Activated CD4-positive, alpha-beta T cell treated with anti-CD3 and anti-CD28 coated beads, Interleukin-2, Interleukin-6, amounts not matched to agents 100 ng/mL and 50 ng/mL, durations not matched to agents 16 hours and 8 hours (primary cell): ENCODE measurements at regions not wholly inside any gene's neighbourhood (a gene's known extent, or its start where the extent isn't known, plus 50 kb on each side); places are given as distances from the start of the nearest gene placed in this dataset.
A peak's percentile ranks its signal among the peaks of the same experiment; 100 is the strongest.

Experiments
- DNase-seq: peaks from one replicate; pipeline ENCODE4 v3.0.0-alpha.2; 2020

- no peak for DNase-seq
These were observed 53.7 kb downstream of the RPS12 start for GRCh38 chr6:132868057-132868456.

- DNase-seq: peak; percentile 9
These were observed 58.6 kb downstream of the RPS12 start for GRCh38 chr6:132872923-132873322.

GRCh38 chr6:132877003-132877402 is 62.6 kb downstream of the RPS12 start:
- no peak for DNase-seq

- peak; percentile 27 for DNase-seq
These were observed 72.8 kb downstream of the RPS12 start for GRCh38 chr6:132887204-132887603.

GRCh38 chr6:132888701-132889100 is 74.3 kb downstream of the RPS12 start:
- no peak for DNase-seq

- no peak for DNase-seq
These were observed 78.8 kb downstream of the RPS12 start for GRCh38 chr6:132892929-132893771.

DNA sequence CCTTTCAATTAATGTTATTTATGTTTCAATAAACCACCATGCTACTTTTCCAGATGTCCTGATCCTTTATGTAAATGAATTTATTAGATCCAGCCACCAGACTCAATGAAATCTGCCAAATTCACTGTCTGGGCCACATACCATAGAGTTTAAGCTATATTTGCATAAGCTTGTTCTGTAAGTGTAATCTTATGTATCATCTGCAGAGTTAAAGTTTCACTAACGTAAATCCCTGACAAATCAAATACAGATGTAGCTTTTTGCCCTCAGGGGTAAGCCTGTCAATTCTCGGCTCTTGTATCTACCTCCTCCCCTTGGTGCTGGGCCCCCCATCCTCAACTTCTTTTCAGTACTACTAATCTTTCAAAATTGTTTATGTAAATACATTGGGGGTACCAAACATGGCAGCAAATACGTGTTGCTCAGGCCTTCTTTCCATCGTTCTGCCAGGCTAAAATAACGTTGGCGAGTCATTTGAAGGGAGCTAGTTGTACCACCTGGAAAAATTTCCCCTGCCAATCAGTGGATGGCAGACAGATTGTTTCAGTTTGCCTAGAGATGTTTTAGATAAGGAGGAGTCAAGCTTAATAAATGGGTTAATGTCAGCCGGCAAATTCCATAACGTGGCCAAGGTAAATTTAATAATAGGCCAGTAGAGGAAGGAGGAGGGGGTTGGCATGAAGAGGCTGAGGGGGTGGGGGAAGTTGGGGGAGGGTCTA is 79.6 kb downstream of the RPS12 start:
- no peak for DNase-seq

- no peak for DNase-seq
These were observed 84.0 kb downstream of the RPS12 start for GRCh38 chr6:132898376-132898775.

GRCh38 chr6:132900849-132901248 is 86.5 kb downstream of the RPS12 start:
- no peak for DNase-seq

DNA sequence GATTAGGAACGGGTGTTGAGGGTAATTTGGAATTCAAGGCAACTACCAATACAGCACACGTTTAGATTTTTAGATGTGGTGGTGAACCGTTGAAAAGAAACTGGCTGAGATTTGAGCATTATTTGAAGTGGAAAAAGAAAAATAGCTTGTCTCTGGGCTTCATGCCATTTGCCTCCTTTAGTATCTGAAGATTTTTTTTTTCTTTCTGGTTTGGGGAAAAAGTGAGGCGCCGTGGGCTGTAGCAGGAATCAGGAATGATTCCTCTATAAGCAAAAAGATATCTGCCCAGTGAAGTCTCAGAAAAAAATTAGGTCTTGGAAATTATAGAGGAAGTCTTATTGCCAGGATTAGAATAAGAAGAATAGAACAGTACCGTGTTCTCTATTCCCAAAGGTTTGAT is 88.5 kb downstream of the RPS12 start:
- DNase-seq: no peak

- no peak for DNase-seq
These were observed 92.9 kb downstream of the RPS12 start for GRCh38 chr6:132907231-132907630.

- no peak for DNase-seq
These were observed 93.5 kb downstream of the RPS12 start for GRCh38 chr6:132907914-132908313.

DNA sequence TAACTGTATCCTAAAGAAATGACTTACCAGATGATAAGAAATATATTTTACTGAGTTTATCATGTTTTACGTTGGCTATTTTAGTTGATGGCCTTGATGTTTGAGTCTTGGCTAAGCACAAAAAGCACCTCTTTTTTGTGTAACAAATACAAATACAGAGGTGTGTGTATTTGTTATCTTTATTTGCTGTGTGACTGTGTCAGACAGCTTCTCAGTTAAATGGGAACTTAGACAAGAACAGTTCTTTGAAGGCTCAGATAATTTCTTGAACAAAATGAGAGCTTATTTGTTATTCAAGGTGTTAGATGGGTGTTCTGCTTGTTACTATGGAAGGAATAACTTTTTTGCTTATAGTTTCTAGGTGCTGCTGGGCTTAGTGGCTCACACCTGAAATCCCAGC is 95.4 kb downstream of the RPS12 start:
- no peak for DNase-seq

DNA sequence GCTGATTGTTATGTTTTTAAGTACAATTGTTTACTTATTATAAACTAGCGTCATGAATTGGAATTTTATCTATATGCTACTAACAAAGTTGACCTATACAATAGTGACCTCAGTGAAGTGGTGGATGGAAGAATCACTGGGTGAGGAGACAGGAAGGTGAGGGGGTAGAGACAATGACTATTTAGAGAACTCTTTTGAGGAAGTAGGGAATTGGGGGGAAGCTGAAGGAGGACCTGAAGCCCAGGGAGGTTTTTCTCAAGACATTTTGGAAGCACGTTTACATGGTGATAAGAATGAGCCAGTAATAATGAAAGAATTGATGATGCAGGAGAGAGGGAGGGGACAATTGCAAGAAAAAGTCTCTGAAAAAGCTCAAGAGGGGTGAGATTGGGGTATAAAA is 96.4 kb downstream of the RPS12 start:
- no peak for DNase-seq

DNA sequence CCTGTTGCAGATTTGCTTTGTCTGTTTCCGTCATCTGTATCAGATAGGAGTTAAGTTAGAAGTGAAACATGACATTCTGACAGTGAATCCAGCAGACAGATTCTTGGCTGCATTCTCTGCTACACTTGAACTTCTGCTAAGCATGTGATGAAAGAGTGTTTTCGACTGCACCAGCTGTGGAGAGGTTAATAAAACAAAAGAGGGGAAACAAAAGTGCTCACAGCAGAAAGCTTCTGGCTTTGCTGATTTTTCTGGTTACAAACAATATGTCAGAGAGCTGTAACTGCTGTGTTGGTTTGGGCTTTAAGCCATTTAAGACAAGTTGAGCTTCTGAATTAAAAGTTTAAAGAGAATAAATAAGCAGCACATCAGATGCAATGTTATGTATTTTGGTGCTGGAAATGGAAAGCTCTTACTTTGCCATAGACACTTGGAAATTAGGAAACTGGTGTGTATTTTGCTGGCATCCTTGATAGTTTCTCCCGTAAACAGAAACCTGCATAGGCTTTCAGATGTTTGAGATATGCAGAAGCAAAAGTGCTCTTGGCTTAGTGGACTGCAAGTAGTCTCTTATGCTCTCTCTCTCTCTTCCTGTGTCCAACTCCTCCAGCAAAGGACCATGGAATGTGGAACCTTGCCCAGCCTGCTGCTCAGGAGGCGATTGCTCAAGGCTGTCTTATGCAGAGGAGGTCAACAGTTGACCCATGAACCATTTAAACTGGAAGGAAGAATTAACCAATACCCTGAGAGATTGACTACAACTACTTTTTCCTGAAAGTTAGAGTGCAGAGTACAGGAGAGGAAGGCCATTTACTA is 104.9 kb downstream of the RPS12 start:
- DNase-seq: no peak

- DNase-seq: no peak
These were observed 113.3 kb downstream of the RPS12 start for GRCh38 chr6:132927713-132928112.

- no peak for DNase-seq
These were observed 114.8 kb downstream of the RPS12 start for GRCh38 chr6:132929141-132929540.

- DNase-seq: no peak
These were observed 116.9 kb downstream of the RPS12 start for GRCh38 chr6:132931313-132931712.

GRCh38 chr6:132931936-132932514 is 117.7 kb downstream of the RPS12 start:
- DNase-seq: no peak

GRCh38 chr6:132932588-132932987 is 118.2 kb downstream of the RPS12 start:
- DNase-seq: no peak

- no peak for DNase-seq
These were observed 118.7 kb downstream of the RPS12 start for GRCh38 chr6:132933090-132933489.

DNA sequence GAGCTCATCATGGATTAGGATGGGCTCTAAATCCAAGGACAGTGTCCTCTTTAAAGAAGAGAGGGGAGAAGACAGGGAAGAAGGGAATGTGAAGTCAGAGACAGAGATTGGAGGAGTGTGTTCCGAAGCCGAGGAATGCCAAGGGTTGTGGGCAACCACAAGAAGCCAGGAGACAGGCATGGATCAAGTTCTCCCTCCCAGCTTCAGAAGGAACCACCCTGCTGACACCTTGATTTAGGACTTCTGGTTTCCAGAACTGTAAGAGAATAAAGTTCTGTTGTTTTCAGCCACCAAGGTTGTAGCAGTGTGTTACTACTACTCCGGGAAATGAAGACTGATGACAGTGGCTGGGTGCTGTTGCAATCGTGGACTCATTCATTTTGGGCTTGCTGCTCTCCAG is 120.1 kb downstream of the RPS12 start:
- DNase-seq: no peak

DNA sequence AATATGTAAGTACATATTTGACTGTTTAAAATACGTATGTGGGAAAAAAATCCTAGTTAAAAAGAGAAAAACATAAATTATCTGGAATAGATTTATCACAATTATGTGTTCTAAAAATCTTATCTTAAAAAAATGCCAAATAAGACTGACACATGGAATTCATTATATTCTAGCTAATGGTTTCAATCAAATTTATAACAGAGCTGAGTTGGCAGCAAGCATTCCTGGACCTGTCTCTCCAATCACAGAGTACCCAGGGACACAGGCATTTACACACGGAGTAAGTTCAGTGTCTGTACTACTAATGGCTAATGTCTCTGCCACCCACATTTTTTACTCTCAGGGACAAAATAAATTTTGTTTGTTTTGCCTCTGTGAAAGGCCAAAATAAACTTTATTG is 122.3 kb downstream of the RPS12 start:
- DNase-seq: no peak
